ENCODE measurements at regions not wholly inside any gene's neighbourhood (a gene's known extent, or its start where the extent isn't known, plus 50 kb on each side); places are given as distances from the start of the nearest gene placed in this dataset.

- Histone ChIP-seq H3K27ac (ENCODE audit: low read depth in 2 of 2, low read length in 1 of 2) (peak overlapping the region; percentile 35 to 88), H3F3A (replicated peaks; ENCODE audit: insufficient read depth) (peaks cover 30% of the 10 kb centered on the region), H3K9me2 (no peaks in the 10 kb centered on the region), H3K79me2 (ENCODE audit: insufficient read depth) (no peaks in the 10 kb centered on the region), H3K9me3 (no peaks in the 10 kb centered on the region), H3K4me1 (ENCODE audit: control insufficient read depth in 1 of 2, insufficient read depth in 2 of 2, low read depth in 1 of 2, low read length in 1 of 2) (peaks cover 0 to 32% of the 10 kb centered on the region in 2 experiments; a peak in 3 of 4 replicates), H3K4me3 (ENCODE audit: low read depth in 2 of 2, low read length in 1 of 2) (no peak overlapping the region), H3K27me3 (ENCODE audit: insufficient read depth) (no peaks in the 10 kb centered on the region), H3K9ac (no peak overlapping the region; the same call in 1 of the 2 replicates), H3K4me2 (peak overlapping the region; percentile 52; the same call in 1 of the 2 replicates), H2AFZ (ENCODE audit: low read depth) (peak overlapping the region; percentile 75), H3K36me3 (replicated peaks in 1 of 2; ENCODE audit: control insufficient read depth in 1 of 2, insufficient read depth in 2 of 2, low read length in 1 of 2) (no peaks in the 10 kb centered on the region), H4K20me1 (ENCODE audit: insufficient read depth) (no peaks in the 10 kb centered on the region)
- no peak for DNase-seq
- CTCF ChIA-PET, result no interaction called here
- POLR2A ChIA-PET, result no interaction called here
- no peak for TF ChIP-seq EZH2phosphoT487 (IDR thresholded peaks at IDR 0.05; ENCODE audit: borderline replicate concordance, low read depth)
- TF ChIP-seq FOSL2 (IDR thresholded peaks at IDR 0.05; ENCODE audit: borderline replicate concordance, low read depth), result peak; percentile 67; the same call in 1 of the 2 replicates
- TF ChIP-seq JUND (IDR thresholded peaks at IDR 0.05), result peak; percentile 73
- no peak for TF ChIP-seq ELF1 (IDR thresholded peaks at IDR 0.05)
- TF ChIP-seq MXI1 (IDR thresholded peaks at IDR 0.05; ENCODE audit: low read depth, low read length), result no peak
- no peak for TF ChIP-seq RXRA (IDR thresholded peaks at IDR 0.05; ENCODE audit: borderline replicate concordance, low read depth)
- no peak for TF ChIP-seq SIN3A (IDR thresholded peaks at IDR 0.05; ENCODE audit: borderline replicate concordance, low read depth, low read length)
- no peak for TF ChIP-seq SMC3 (IDR thresholded peaks at IDR 0.05; ENCODE audit: low read depth, low read length)
- no peak for TF ChIP-seq USF2 (IDR thresholded peaks at IDR 0.05; ENCODE audit: borderline replicate concordance, low read depth, low read length)
- no peak for TF ChIP-seq CHD2 (IDR thresholded peaks at IDR 0.05; ENCODE audit: low read length, partially characterized antibody)
- TF ChIP-seq GATA2 (CRISPR knock-in tag; IDR thresholded peaks at IDR 0.05), result no peak
- no peak for TF ChIP-seq FOXJ3 (CRISPR knock-in tag; IDR thresholded peaks at IDR 0.05)
- no peak for TF ChIP-seq NRF1 (IDR thresholded peaks at IDR 0.05; ENCODE audit: low read depth, low read length)
- no peak for TF ChIP-seq USF1 (IDR thresholded peaks at IDR 0.05; ENCODE audit: borderline replicate concordance, low read depth)
- 0 out of 2 replicates have a peak, but pooled peaks have one; percentile 6 for TF ChIP-seq TCF12 (IDR thresholded peaks at IDR 0.05)
- 64% methylated on average over 6 of the region's 6 CpGs for WGBS (ENCODE audit: low lambda C conversion rate)
Observed at GRCh38 chr5:143923634-143924266, 111.8 kb downstream of the HMHB1 start.

GRCh38 chr5:143924311-143924978, 112.5 kb downstream of the HMHB1 start:
- H3K36me3 ChIP-seq (replicated peaks in 1 of 2; ENCODE audit: control insufficient read depth in 1 of 2, insufficient read depth in 2 of 2, low read length in 1 of 2), result no peaks in the 10 kb centered on the region
- no peaks in the 10 kb centered on the region for H3K79me2 ChIP-seq (ENCODE audit: insufficient read depth)
- no peak overlapping the region; the same call in 1 of the 2 replicates for H3K9ac ChIP-seq
- ChIA-PET CTCF (no interaction called here), POLR2A (no interaction called here)
- no peaks in the 10 kb centered on the region for H3K9me3 ChIP-seq
- H3K4me1 ChIP-seq (ENCODE audit: control insufficient read depth in 1 of 2, insufficient read depth in 2 of 2, low read depth in 1 of 2, low read length in 1 of 2), result peaks cover 0 to 32% of the 10 kb centered on the region in 2 experiments; a peak in 3 of 4 replicates
- WGBS (ENCODE audit: low lambda C conversion rate), result 72% methylated on average over 4 of the region's 4 CpGs
- H3F3A ChIP-seq (replicated peaks; ENCODE audit: insufficient read depth), result peaks cover 30% of the 10 kb centered on the region
- no peaks in the 10 kb centered on the region for H3K27me3 ChIP-seq (ENCODE audit: insufficient read depth)
- H3K4me3 ChIP-seq (ENCODE audit: low read depth in 2 of 2, low read length in 1 of 2), result no peak overlapping the region
- H3K4me2 ChIP-seq, result peak overlapping the region; percentile 52; the same call in 1 of the 2 replicates
- H2AFZ ChIP-seq (ENCODE audit: low read depth), result peak overlapping the region; percentile 75
- peak overlapping the region; percentile 35 to 88; a peak in 3 of 4 replicates for H3K27ac ChIP-seq (ENCODE audit: low read depth in 2 of 2, low read length in 1 of 2)
- DNase-seq, result no peak
- no peaks in the 10 kb centered on the region for H3K9me2 ChIP-seq
- no peaks in the 10 kb centered on the region for H4K20me1 ChIP-seq (ENCODE audit: insufficient read depth)
- TF ChIP-seq CTCF (IDR thresholded peaks at IDR 0.05) (no peak), EZH2phosphoT487 (IDR thresholded peaks at IDR 0.05; ENCODE audit: borderline replicate concordance, low read depth) (no peak), TEAD4 (IDR thresholded peaks at IDR 0.05; ENCODE audit: borderline replicate concordance, insufficient read depth) (no peak), GATA2 (CRISPR knock-in tag; IDR thresholded peaks at IDR 0.05) (no peak), FOXM1 (IDR thresholded peaks at IDR 0.05; ENCODE audit: low read depth) (no peak), USF1 (IDR thresholded peaks at IDR 0.05; ENCODE audit: borderline replicate concordance, low read depth) (no peak)
